BE2C (cell line): ENCODE measurements at regions not wholly inside any gene's neighbourhood (a gene's known extent, or its start where the extent isn't known, plus 50 kb on each side); places are given as distances from the start of the nearest gene placed in this dataset.
"Not testable (repeated sequence)": the region's sequence is repeated elsewhere in the genome, so short reads cannot be mapped to it uniquely, and the experiment has no call there.

ENCODE experiments used
- DNase-seq: peaks from one replicate; pipeline ENCODE4 v3.0.0-alpha.2; 2020
- H3K27me3 ChIP-seq: fragments of 250-450 bp; sonication (Bioruptor Pico); 2 replicates; pipeline ENCODE4 v1.5.1; 2020; ENCODE audit warnings: mild to moderate bottlenecking
- H3K36me3 ChIP-seq: fragments of 250-450 bp; sonication (Bioruptor Pico); 2 replicates; pipeline ENCODE4 v1.5.1; 2020; ENCODE audit warnings: mild to moderate bottlenecking
- H3K4me1 ChIP-seq: fragments of 250-450 bp; sonication (Bioruptor Pico); 2 replicates; pipeline ENCODE4 v1.5.1; 2020
- H3K4me3 ChIP-seq: 2 replicates; pipeline ENCODE4 v1.5.1; 2011; ENCODE audit warnings: low read depth, low read length
- H3K9me3 ChIP-seq: fragments of 250-450 bp; sonication (Bioruptor Pico); 2 replicates; pipeline ENCODE4 v1.5.1; 2020
- CTCF ChIP-seq: IDR thresholded peaks from 2 replicates; pipeline ENCODE4 v1.5.1; 2012; ENCODE audit warnings: mild to moderate bottlenecking, low read depth, low read length

DNA sequence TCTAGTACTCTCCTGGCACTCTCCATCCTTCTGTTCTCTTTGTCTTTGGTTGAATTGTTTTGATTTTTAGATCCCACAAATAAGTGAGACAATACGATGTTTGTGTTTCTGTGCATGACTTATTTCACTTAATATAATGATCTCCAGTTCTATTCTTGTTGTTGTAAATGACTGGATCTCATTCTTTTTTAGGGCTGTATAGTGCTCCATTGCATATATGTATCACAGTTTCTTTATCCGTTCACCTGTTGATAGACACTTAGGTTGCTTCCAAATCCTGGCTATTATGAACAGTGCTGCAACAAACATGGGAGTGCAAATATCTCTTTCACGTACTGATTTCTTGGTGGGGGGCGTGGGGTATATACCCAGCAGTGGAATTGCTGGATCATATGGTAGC, 245.0 kb downstream of the ADCYAP1 start:
- Histone ChIP-seq H3K36me3 (no peaks in the 10 kb centered on the region), H3K9me3 (no peaks in the 10 kb centered on the region), H3K4me1 (no peaks in the 10 kb centered on the region), H3K27me3 (no peaks in the 10 kb centered on the region), H3K4me3 (no peak overlapping the region)
- no peak for TF ChIP-seq CTCF
- DNase-seq = no peak

- Histone ChIP-seq H3K36me3 (no peaks in the 10 kb centered on the region), H3K27me3 (no peaks in the 10 kb centered on the region), H3K9me3 (no peaks in the 10 kb centered on the region), H3K4me3 (no peak overlapping the region), H3K4me1 (no peaks in the 10 kb centered on the region)
- no peak for TF ChIP-seq CTCF
- DNase-seq = no peak
Measured at GRCh38 chr18:1150344-1150743, 245.7 kb downstream of the ADCYAP1 start.

- not testable (repeated sequence) for H3K4me3 ChIP-seq, DNase-seq, H3K36me3 ChIP-seq, H3K4me1 ChIP-seq, H3K27me3 ChIP-seq, H3K9me3 ChIP-seq
Measured at GRCh38 chr18:1152958-1153357, 248.3 kb downstream of the ADCYAP1 start.

DNA sequence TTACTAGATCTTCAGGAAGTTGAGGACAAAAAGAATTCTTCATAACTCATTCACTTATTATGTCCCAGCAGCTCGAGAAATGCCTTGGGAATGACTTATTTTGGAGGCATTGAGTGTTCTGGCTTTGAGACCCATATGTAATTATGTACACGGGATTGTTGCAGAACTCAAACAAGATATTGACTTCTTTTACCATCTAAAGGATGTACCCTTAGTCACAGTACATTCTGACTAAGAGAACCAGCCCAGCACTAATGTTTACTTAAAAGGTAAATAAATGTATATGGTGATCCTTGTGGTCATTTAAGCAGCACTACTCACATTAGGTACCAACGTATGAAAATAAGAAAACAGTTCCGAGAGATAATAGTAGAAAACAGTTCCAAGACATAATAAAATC, 268.9 kb downstream of the ADCYAP1 start:
- H3K4me3 ChIP-seq = no peak overlapping the region
- H3K36me3 ChIP-seq = no peaks in the 10 kb centered on the region
- no peaks in the 10 kb centered on the region for H3K4me1 ChIP-seq
- no peaks in the 10 kb centered on the region for H3K27me3 ChIP-seq
- no peak for TF ChIP-seq CTCF
- DNase-seq = no peak
- H3K9me3 ChIP-seq = no peaks in the 10 kb centered on the region

DNA sequence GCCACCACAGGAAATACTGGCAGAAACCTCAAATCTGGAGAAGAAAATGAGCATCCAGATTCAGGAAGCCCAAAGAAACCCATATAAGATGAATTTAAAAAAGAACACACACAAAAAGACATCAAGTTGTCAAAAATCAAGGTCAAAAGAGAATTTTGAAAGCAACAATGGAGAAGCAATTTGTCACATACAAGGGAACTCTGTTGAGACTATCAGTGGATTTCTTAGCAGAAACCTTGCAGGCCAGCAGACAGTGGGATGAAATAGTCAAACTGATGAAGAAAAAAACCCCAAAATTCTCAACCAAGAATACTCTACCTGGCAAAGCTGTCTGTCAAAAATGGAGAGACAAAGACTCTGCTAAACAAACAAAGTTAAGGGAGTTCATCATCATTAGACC, 272.6 kb downstream of the ADCYAP1 start:
- H3K9me3 ChIP-seq = no peaks in the 10 kb centered on the region
- no peak overlapping the region for H3K4me3 ChIP-seq
- no peak for DNase-seq
- no peak for TF ChIP-seq CTCF
- no peaks in the 10 kb centered on the region for H3K27me3 ChIP-seq
- no peaks in the 10 kb centered on the region for H3K4me1 ChIP-seq
- H3K36me3 ChIP-seq = no peaks in the 10 kb centered on the region

- no peak for TF ChIP-seq CTCF
- no peaks in the 10 kb centered on the region for H3K4me1 ChIP-seq
- no peaks in the 10 kb centered on the region for H3K27me3 ChIP-seq
- H3K9me3 ChIP-seq = no peaks in the 10 kb centered on the region
- no peak overlapping the region for H3K4me3 ChIP-seq
- no peak for DNase-seq
- H3K36me3 ChIP-seq = no peaks in the 10 kb centered on the region
Measured at GRCh38 chr18:1191341-1191740, 286.7 kb downstream of the ADCYAP1 start.

GRCh38 chr18:1213126-1213525, 308.5 kb downstream of the ADCYAP1 start:
- Histone ChIP-seq H3K4me3 (no peak overlapping the region), H3K4me1 (no peaks in the 10 kb centered on the region), H3K27me3 (no peaks in the 10 kb centered on the region), H3K36me3 (no peaks in the 10 kb centered on the region), H3K9me3 (no peaks in the 10 kb centered on the region)
- no peak for DNase-seq
- no peak for TF ChIP-seq CTCF
